B cell (primary cell): ENCODE measurements at regions not wholly inside any gene's neighbourhood (a gene's known extent, or its start where the extent isn't known, plus 50 kb on each side); places are given as distances from the start of the nearest gene placed in this dataset.

ENCODE experiments used
- EZH2 ChIP-seq: IDR thresholded peaks from 2 replicates; pipeline ENCODE4 v1.6.1; 2012; ENCODE audit warnings: borderline replicate concordance, low read depth, mild to moderate bottlenecking, moderate library complexity, low read length; ENCODE audit not compliant: insufficient read depth, poor library complexity, severe bottlenecking
- TF ChIP-seq, protein P1 (sequence below): fragments of 200-600 bp; IDR thresholded peaks from one replicate; pipeline ENCODE4 v1.8.0; 2022; ENCODE audit warnings: antibody characterized with exemption, mild to moderate bottlenecking

DNA sequence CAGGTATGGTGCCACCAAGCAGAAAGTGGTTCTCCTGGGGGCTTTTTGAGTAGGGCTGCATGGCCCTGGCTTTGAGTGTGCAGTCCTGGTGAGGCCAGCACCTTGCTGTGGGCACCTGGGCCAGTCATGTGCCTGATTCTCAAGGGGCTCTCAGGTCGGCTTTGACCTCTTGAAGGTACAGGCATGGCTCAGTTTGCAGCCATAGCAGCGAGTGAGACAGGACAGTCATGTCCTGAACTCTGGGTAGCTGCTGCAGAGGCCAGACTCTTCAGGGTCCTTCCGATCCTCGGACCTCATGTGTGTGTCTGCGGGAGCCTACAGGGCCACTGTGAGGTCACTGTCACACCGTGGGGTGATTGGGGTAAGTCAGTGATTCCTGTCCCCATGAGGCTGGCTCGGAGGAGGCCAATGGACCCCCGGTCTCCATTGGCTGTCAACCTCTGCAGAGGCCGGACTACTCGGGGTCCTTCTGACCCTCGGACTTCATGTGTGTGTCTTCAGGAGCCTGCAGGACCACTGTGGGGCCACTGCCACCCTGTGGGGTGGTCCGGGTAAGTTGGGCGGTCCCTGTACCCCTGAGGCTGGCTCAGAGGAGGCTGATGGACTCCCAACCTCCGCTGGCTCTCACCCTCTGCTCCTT lies 95.2 kb upstream of the C1orf174 start:
- TF ChIP-seq, protein P1, sequence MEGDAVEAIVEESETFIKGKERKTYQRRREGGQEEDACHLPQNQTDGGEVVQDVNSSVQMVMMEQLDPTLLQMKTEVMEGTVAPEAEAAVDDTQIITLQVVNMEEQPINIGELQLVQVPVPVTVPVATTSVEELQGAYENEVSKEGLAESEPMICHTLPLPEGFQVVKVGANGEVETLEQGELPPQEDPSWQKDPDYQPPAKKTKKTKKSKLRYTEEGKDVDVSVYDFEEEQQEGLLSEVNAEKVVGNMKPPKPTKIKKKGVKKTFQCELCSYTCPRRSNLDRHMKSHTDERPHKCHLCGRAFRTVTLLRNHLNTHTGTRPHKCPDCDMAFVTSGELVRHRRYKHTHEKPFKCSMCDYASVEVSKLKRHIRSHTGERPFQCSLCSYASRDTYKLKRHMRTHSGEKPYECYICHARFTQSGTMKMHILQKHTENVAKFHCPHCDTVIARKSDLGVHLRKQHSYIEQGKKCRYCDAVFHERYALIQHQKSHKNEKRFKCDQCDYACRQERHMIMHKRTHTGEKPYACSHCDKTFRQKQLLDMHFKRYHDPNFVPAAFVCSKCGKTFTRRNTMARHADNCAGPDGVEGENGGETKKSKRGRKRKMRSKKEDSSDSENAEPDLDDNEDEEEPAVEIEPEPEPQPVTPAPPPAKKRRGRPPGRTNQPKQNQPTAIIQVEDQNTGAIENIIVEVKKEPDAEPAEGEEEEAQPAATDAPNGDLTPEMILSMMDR, result no peak
- no peak for TF ChIP-seq EZH2
